GM23338 (cell line): ENCODE measurements at regions not wholly inside any gene's neighbourhood (a gene's known extent, or its start where the extent isn't known, plus 50 kb on each side); places are given as distances from the start of the nearest gene placed in this dataset.

ENCODE experiments used
- ATAC-seq: fragments of 200-7000 bp; cut with Tn5 transposase; 3 replicates; pipeline ENCODE4 v1.9.1; 2020
- DNase-seq: peaks from one replicate; pipeline ENCODE4 v3.0.0-alpha.2; 2015; ENCODE audit warnings: low spot score
- H2AFZ ChIP-seq: fragments of 200-600 bp; sonication (generic); 2 replicates; pipeline ENCODE4 v1.8.0; 2016; ENCODE audit warnings: antibody characterized with exemption, mild to moderate bottlenecking, moderate library complexity
- H3F3A ChIP-seq: fragments of 200-600 bp; sonication (generic); replicated peaks from 2 replicates; pipeline ENCODE4 v1.8.0; 2017; ENCODE audit warnings: antibody characterized with exemption, mixed run types, low read depth
- H3K27ac ChIP-seq: fragments of 200-600 bp; sonication (generic); 2 replicates; pipeline ENCODE4 v1.6.1; 2016; ENCODE audit warnings: low read depth
- H3K27me3 ChIP-seq: fragments of 200-600 bp; sonication (generic); 2 replicates; pipeline ENCODE4 v1.8.0; 2016; ENCODE audit warnings: mild to moderate bottlenecking, mixed run types, moderate library complexity; ENCODE audit not compliant: insufficient read depth
- H3K36me3 ChIP-seq: fragments of 200-600 bp; sonication (generic); 2 replicates; pipeline ENCODE4 v1.8.0; 2016; ENCODE audit warnings: mild to moderate bottlenecking; ENCODE audit not compliant: insufficient read depth
- H3K4me1 ChIP-seq: fragments of 200-600 bp; sonication (generic); 2 replicates; pipeline ENCODE4 v1.8.0; 2016; ENCODE audit warnings: mild to moderate bottlenecking, moderate library complexity; ENCODE audit not compliant: insufficient read depth
- H3K4me2 ChIP-seq: fragments of 200-600 bp; sonication (generic); 2 replicates; pipeline ENCODE4 v1.7.1; 2017; ENCODE audit warnings: mixed run types
- H3K4me3 ChIP-seq: fragments of 200-600 bp; sonication (generic); 2 replicates; pipeline ENCODE4 v1.6.1; 2016; ENCODE audit warnings: mixed run types
- H3K79me2 ChIP-seq: fragments of 200-600 bp; sonication (generic); replicated peaks from 2 replicates; pipeline ENCODE4 v1.8.0; 2017; ENCODE audit warnings: mild to moderate bottlenecking; ENCODE audit not compliant: insufficient read depth
- H3K9me2 ChIP-seq: fragments of 200-600 bp; sonication (generic); 2 replicates; pipeline ENCODE4 v1.8.0; 2017; ENCODE audit not compliant: insufficient read depth
- H4K20me1 ChIP-seq: fragments of 200-600 bp; sonication (generic); replicated peaks from 2 replicates; pipeline ENCODE4 v1.8.0; 2017; ENCODE audit warnings: mild to moderate bottlenecking; ENCODE audit not compliant: insufficient read depth
- H3K27ac Mint-ChIP-seq: 2 replicates; pipeline ENCODE4 v1.8.0; 2020; ENCODE audit warnings: inconsistent platforms, mild to moderate bottlenecking, moderate library complexity, mixed read lengths
- H3K27me3 Mint-ChIP-seq: 3 replicates; pipeline ENCODE4 v1.8.0; 2022; ENCODE audit warnings: low read depth, mild to moderate bottlenecking, moderate library complexity, mixed read lengths, inconsistent platforms; ENCODE audit not compliant: insufficient read depth, poor library complexity
- H3K36me3 Mint-ChIP-seq: 3 replicates; pipeline ENCODE4 v1.8.0; 2021; ENCODE audit warnings: low read depth, mild to moderate bottlenecking, inconsistent platforms, moderate library complexity, mixed read lengths
- H3K4me1 Mint-ChIP-seq: 3 replicates; pipeline ENCODE4 v1.8.0; 2020; ENCODE audit warnings: mild to moderate bottlenecking, inconsistent platforms, mixed read lengths
- H3K4me3 Mint-ChIP-seq: 3 replicates; pipeline ENCODE4 v1.8.0; 2021; ENCODE audit warnings: moderate library complexity, mild to moderate bottlenecking, inconsistent platforms, mixed read lengths
- H3K9me3 Mint-ChIP-seq: 3 replicates; pipeline ENCODE4 v1.8.0; 2020; ENCODE audit warnings: moderate library complexity, mild to moderate bottlenecking, inconsistent platforms, mixed read lengths
- CREB1 ChIP-seq: fragments of 250-450 bp; sonication (Bioruptor Pico); IDR thresholded peaks from 2 replicates; pipeline ENCODE4 v1.5.0; 2020; ENCODE audit warnings: low read depth, mild to moderate bottlenecking, moderate library complexity
- CTCF ChIP-seq, 2 experiments: fragments of 200-600 bp in 1 of 2; sonication (generic) in 1 of 2; conservative IDR thresholded peaks; 2 replicates each; pipeline versions ENCODE4 v1.5.1 to v1.6.1; 2016 to 2017; ENCODE audit warnings: antibody characterized with exemption in 2 of 2, low read depth in 2 of 2, mild to moderate bottlenecking in 2 of 2, moderate library complexity in 1 of 2
- ETS1 ChIP-seq: IDR thresholded peaks from 2 replicates; pipeline ENCODE4 v1.6.1; 2016; ENCODE audit warnings: antibody characterized with exemption
- EZH2 ChIP-seq: fragments of 200-600 bp; sonication (generic); IDR thresholded peaks from one replicate; pipeline ENCODE4 v1.8.0; 2017; ENCODE audit warnings: antibody characterized with exemption, mild to moderate bottlenecking, low read depth; ENCODE audit not compliant: unreplicated experiment
- EZH2phosphoT487 ChIP-seq: fragments of 200-600 bp; sonication (generic); IDR thresholded peaks from one replicate; pipeline ENCODE4 v1.8.1; 2018; ENCODE audit warnings: antibody characterized with exemption; ENCODE audit not compliant: unreplicated experiment
- JUNB ChIP-seq: IDR thresholded peaks from one replicate; pipeline ENCODE4 v1.6.1; 2016; ENCODE audit warnings: antibody characterized with exemption; ENCODE audit not compliant: unreplicated experiment
- NANOG ChIP-seq: IDR thresholded peaks from 2 replicates; pipeline ENCODE4 v1.6.1; 2016; ENCODE audit warnings: antibody characterized with exemption, borderline replicate concordance
- POLR2AphosphoS5 ChIP-seq: IDR thresholded peaks from 2 replicates; pipeline ENCODE4 v1.6.1; 2016; ENCODE audit warnings: antibody characterized with exemption, low read depth
- REST ChIP-seq: IDR thresholded peaks from one replicate; pipeline ENCODE4 v1.6.1; 2018; ENCODE audit warnings: antibody characterized with exemption; ENCODE audit not compliant: unreplicated experiment
- STAT1 ChIP-seq: IDR thresholded peaks from one replicate; pipeline ENCODE4 v1.6.1; 2016; ENCODE audit warnings: antibody characterized with exemption; ENCODE audit not compliant: unreplicated experiment
- ZNF114 ChIP-seq: fragments of 250-450 bp; sonication (Bioruptor Pico); IDR thresholded peaks from 2 replicates; pipeline ENCODE4 v1.5.0; 2020; ENCODE audit warnings: mild to moderate bottlenecking, moderate library complexity
- ZNF331 ChIP-seq: fragments of 250-450 bp; sonication (Bioruptor Pico); IDR thresholded peaks from 2 replicates; pipeline ENCODE4 v1.5.0; 2020; ENCODE audit warnings: low read depth, mild to moderate bottlenecking, moderate library complexity
- ZNF462 ChIP-seq: fragments of 250-450 bp; sonication (Bioruptor Pico); IDR thresholded peaks from 2 replicates; pipeline ENCODE4 v1.5.0; 2020; ENCODE audit warnings: mild to moderate bottlenecking, moderate library complexity

- no peak overlapping the region for H3K27ac ChIP-seq
- no peak overlapping the region for H3K4me3 ChIP-seq
- DNase-seq, result no peak
- H2AFZ ChIP-seq, result no peak overlapping the region
- ATAC-seq, result no peak
- no peaks in the 10 kb centered on the region for H3K36me3 Mint-ChIP-seq
- H3K4me1 Mint-ChIP-seq, result no peaks in the 10 kb centered on the region; the same call in 2 of the 3 replicates
- H3F3A ChIP-seq, result no peaks in the 10 kb centered on the region
- H3K9me2 ChIP-seq, result no peaks in the 10 kb centered on the region
- no peaks in the 10 kb centered on the region; the same call in 2 of the 3 replicates for H3K9me3 Mint-ChIP-seq
- H3K36me3 ChIP-seq, result no peaks in the 10 kb centered on the region
- peaks cover 4% of the 10 kb centered on the region for H3K27me3 Mint-ChIP-seq
- TF ChIP-seq STAT1 (no peak), CTCF (conservative IDR thresholded peaks at IDR 0.05; ENCODE audit: low read depth in 2 of 2) (no peak), EZH2phosphoT487 (no peak), ZNF114 (no peak), JUNB (no peak), ZNF462 (CRISPR knock-in tag) (no peak), NANOG (no peak), EZH2 (no peak), POLR2AphosphoS5 (no peak), ZNF331 (CRISPR knock-in tag) (no peak), ETS1 (no peak), REST (no peak), CREB1 (CRISPR knock-in tag) (no peak)
- no peaks in the 10 kb centered on the region for H3K4me1 ChIP-seq
- no peak overlapping the region for H3K4me2 ChIP-seq
- H3K27ac Mint-ChIP-seq, result no peak overlapping the region
- H4K20me1 ChIP-seq, result no peaks in the 10 kb centered on the region
- H3K27me3 ChIP-seq, result no peaks in the 10 kb centered on the region
- H3K79me2 ChIP-seq, result no peaks in the 10 kb centered on the region
- H3K4me3 Mint-ChIP-seq, result no peak overlapping the region
These were observed 87.5 kb upstream of the CCBE1 start for GRCh38 chr18:59784694-59785093.
